SK-N-SH (cell line): ENCODE measurements at regions not wholly inside any gene's neighbourhood (a gene's known extent, or its start where the extent isn't known, plus 50 kb on each side); places are given as distances from the start of the nearest gene placed in this dataset.

Experiments used
- CTCF ChIA-PET: fragments of 300-600, 350-600 bp; formaldehyde crosslinking; extraction: SDS; loops from one replicate; lab custom pipeline; 2021; lab: Yijun Ruan, JAX
- POLR2A ChIA-PET: fragments of 350-600 bp; sonication (Branson Sonifier 250); formaldehyde crosslinking; extraction: SDS; loops from one replicate; lab custom pipeline; 2020; ENCODE audit warnings: antibody characterized with exemption, inconsistent platforms; lab: Yijun Ruan, JAX
- DNase-seq: peaks from one replicate; pipeline ENCODE4 v3.0.0; 2012
- H2AFZ ChIP-seq: fragments of 200-600 bp; sonication (generic); 2 replicates; pipeline ENCODE4 v1.8.1; 2016; ENCODE audit warnings: antibody characterized with exemption, mild to moderate bottlenecking, low read depth
- H3F3A ChIP-seq: fragments of 200-600 bp; sonication (generic); replicated peaks from 2 replicates; pipeline ENCODE3; 2016; ENCODE audit warnings: antibody characterized with exemption, mild to moderate bottlenecking; ENCODE audit not compliant: insufficient read depth
- H3K27ac ChIP-seq, 2 experiments: fragments of 200-500 bp in 1 of 2; fragments of 200-600 bp in 1 of 2; sonication (Bioruptor generic) in 1 of 2; sonication (generic), shearing (Covaris generic) in 1 of 2; 2 replicates each; pipeline versions ENCODE4 v1.5.1 to v1.6.1; 2014 to 2016; ENCODE audit warnings: low read depth in 2 of 2, inconsistent platforms in 1 of 2, low read length in 1 of 2, mild to moderate bottlenecking in 1 of 2, mixed read lengths in 1 of 2
- H3K27me3 ChIP-seq: fragments of 200-600 bp; sonication (generic), shearing (Covaris generic); 2 replicates; pipeline ENCODE4 v1.6.1; 2016; ENCODE audit warnings: mixed run types; ENCODE audit not compliant: insufficient read depth
- H3K36me3 ChIP-seq, 2 experiments: fragments of 200-500 bp in 1 of 2; fragments of 200-600 bp in 1 of 2; sonication (Bioruptor generic) in 1 of 2; sonication (generic) in 1 of 2; replicated peaks in 1 of 2; 2 replicates each; pipeline versions ENCODE3 to v1.5.1; 2014 to 2016; ENCODE audit warnings: low read length in 1 of 2, mild to moderate bottlenecking in 1 of 2; ENCODE audit not compliant: insufficient read depth in 2 of 2, control insufficient read depth in 1 of 2
- H3K4me1 ChIP-seq, 2 experiments: fragments of 200-500 bp in 1 of 2; fragments of 200-600 bp in 1 of 2; sonication (Bioruptor generic) in 1 of 2; sonication (generic), shearing (Covaris generic) in 1 of 2; 2 replicates each; pipeline versions ENCODE4 v1.5.1 to v1.6.1; 2014 to 2016; ENCODE audit warnings: low read depth in 1 of 2, low read length in 1 of 2, mixed run types in 1 of 2; ENCODE audit not compliant: insufficient read depth in 2 of 2, control insufficient read depth in 1 of 2
- H3K4me2 ChIP-seq: fragments of 200-600 bp; sonication (generic), shearing (Covaris generic); 2 replicates; pipeline ENCODE4 v1.6.1; 2017; ENCODE audit warnings: mixed run types
- H3K4me3 ChIP-seq, 2 experiments: fragments of 200-500 bp in 1 of 2; fragments of 200-600 bp in 1 of 2; sonication (Bioruptor generic) in 1 of 2; sonication (generic), shearing (Covaris generic) in 1 of 2; 2 replicates each; pipeline versions ENCODE4 v1.5.1 to v1.8.1; 2014 to 2016; ENCODE audit warnings: low read depth in 2 of 2, inconsistent platforms in 1 of 2, low read length in 1 of 2, mild to moderate bottlenecking in 1 of 2, mixed read lengths in 1 of 2, moderate library complexity in 1 of 2
- H3K79me2 ChIP-seq: fragments of 200-600 bp; sonication (generic); 2 replicates; pipeline ENCODE4 v1.8.1; 2017; ENCODE audit warnings: mild to moderate bottlenecking; ENCODE audit not compliant: insufficient read depth
- H3K9ac ChIP-seq: fragments of 200-600 bp; sonication (generic); 2 replicates; pipeline ENCODE4 v1.6.1; 2017; ENCODE audit warnings: mixed run types
- H3K9me2 ChIP-seq: fragments of 200-600 bp; sonication (generic); 2 replicates; pipeline ENCODE4 v1.6.1; 2017; ENCODE audit warnings: mixed run types
- H3K9me3 ChIP-seq: fragments of 200-600 bp; sonication (generic); 2 replicates; pipeline ENCODE4 v1.6.1; 2017; ENCODE audit warnings: mixed run types, mild to moderate bottlenecking, moderate library complexity
- H4K20me1 ChIP-seq: fragments of 200-600 bp; sonication (generic); 2 replicates; pipeline ENCODE4 v1.6.1; 2017; ENCODE audit warnings: mild to moderate bottlenecking, mixed run types; ENCODE audit not compliant: insufficient read depth
- CHD2 ChIP-seq: fragments of 150-350 bp; IDR thresholded peaks from 2 replicates; pipeline ENCODE4 v1.6.1; 2018; ENCODE audit warnings: low read length; ENCODE audit not compliant: partially characterized antibody
- ELF1 ChIP-seq: IDR thresholded peaks from 2 replicates; pipeline ENCODE4 v1.4.0; 2012
- EP300 ChIP-seq, 2 experiments: IDR thresholded peaks; 2 replicates each; pipeline versions ENCODE4 v1.4.0 to v1.6.1; 2012; ENCODE audit warnings: borderline replicate concordance in 1 of 2, low read depth in 1 of 2, low read length in 1 of 2
- FOXJ3 ChIP-seq: sonication (generic); formaldehyde crosslinking; IDR thresholded peaks from 2 replicates; pipeline ENCODE4 v1.5.1; 2020; ENCODE audit warnings: mild to moderate bottlenecking, missing genetic modification reagents
- MEF2A ChIP-seq: IDR thresholded peaks from 2 replicates; pipeline ENCODE4 v1.4.0; 2012; ENCODE audit warnings: low read depth, borderline replicate concordance
- MXI1 ChIP-seq: IDR thresholded peaks from 2 replicates; pipeline ENCODE4 v1.6.1; 2012; ENCODE audit warnings: mild to moderate bottlenecking, low read depth, low read length, improper control_type of control experiment
- NRF1 ChIP-seq: IDR thresholded peaks from 2 replicates; pipeline ENCODE4 v1.6.1; 2012; ENCODE audit warnings: low read depth, mild to moderate bottlenecking, low read length
- RAD21 ChIP-seq: IDR thresholded peaks from 2 replicates; pipeline ENCODE4 v1.6.1; 2012; ENCODE audit warnings: mild to moderate bottlenecking, low read length
- REST ChIP-seq: IDR thresholded peaks from 2 replicates; pipeline ENCODE4 v1.6.1; 2012; ENCODE audit warnings: mild to moderate bottlenecking, low read depth, low read length, moderate library complexity
- RFX5 ChIP-seq: IDR thresholded peaks from 2 replicates; pipeline ENCODE4 v1.6.1; 2012; ENCODE audit warnings: mild to moderate bottlenecking, improper control_type of control experiment, low read length
- RXRA ChIP-seq: IDR thresholded peaks from 2 replicates; pipeline ENCODE4 v1.4.0; 2012; ENCODE audit warnings: low read depth, mild to moderate bottlenecking, borderline replicate concordance
- SMC3 ChIP-seq: IDR thresholded peaks from 2 replicates; pipeline ENCODE4 v1.6.1; 2012; ENCODE audit warnings: low read depth, low read length, improper control_type of control experiment
- USF1 ChIP-seq: IDR thresholded peaks from 2 replicates; pipeline ENCODE4 v1.4.0; 2012; ENCODE audit warnings: low read depth, borderline replicate concordance
- USF2 ChIP-seq: fragments of 150-350 bp; IDR thresholded peaks from 2 replicates; pipeline ENCODE4 v1.6.1; 2017; ENCODE audit warnings: antibody characterized with exemption, low read length, low read depth, borderline replicate concordance
- YY1 ChIP-seq: IDR thresholded peaks from 2 replicates; pipeline ENCODE4 v1.4.0; 2012; ENCODE audit warnings: low read depth, mild to moderate bottlenecking
- WGBS: methylation state at CpG from one replicate; pipeline ENCODE4 v1.1.6; 2017; ENCODE audit warnings: low lambda C conversion rate; 5-methylcytosine and 5-hydroxymethylcytosine counted together
- TF ChIP-seq, protein P1 (sequence below): IDR thresholded peaks from 2 replicates; pipeline ENCODE4; 2012
- TF ChIP-seq, protein P2 (sequence below): IDR thresholded peaks from 2 replicates; pipeline ENCODE4 v1.4.0; 2012; ENCODE audit warnings: low read depth, borderline replicate concordance

DNA sequence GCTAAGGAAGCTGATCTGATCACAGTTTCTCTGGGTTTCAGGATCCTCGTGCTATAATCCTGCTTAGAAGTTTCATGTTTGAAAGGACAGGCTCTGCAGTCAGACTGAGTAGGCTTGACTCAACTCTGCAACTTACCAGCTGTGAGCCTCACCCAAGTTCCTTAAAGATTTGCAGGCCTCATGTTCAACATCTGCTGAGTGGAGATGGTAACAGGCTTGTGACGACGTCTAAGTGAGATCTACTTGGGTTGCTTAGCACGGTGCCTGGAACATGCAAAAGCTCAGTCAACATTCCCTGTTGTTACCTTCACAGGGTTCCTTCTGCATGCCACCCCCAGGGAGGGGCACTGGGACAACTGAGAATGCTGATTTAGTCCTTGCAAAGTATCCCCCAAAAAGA lies 164.2 kb downstream of the C1D start:
- H3K4me1 ChIP-seq, result peaks cover 0 to 5% of the 10 kb centered on the region in 2 experiments; a peak in 1 of 4 replicates
- H3K36me3 ChIP-seq, result peaks cover 0 to 3% of the 10 kb centered on the region in 2 experiments
- H2AFZ ChIP-seq, result no peak overlapping the region
- DNase-seq, result no peak
- H3K27ac ChIP-seq, result no peak overlapping the region
- ChIA-PET POLR2A (no interaction called here), CTCF (interaction anchor here (1.0 to 1.1 kb wide), 2 partner anchors 18 to 133 kb away, joined by 4 to 5 read pairs; no protein-coding TSS in a partner anchor)
- no peaks in the 10 kb centered on the region for H3K79me2 ChIP-seq
- no peaks in the 10 kb centered on the region for H4K20me1 ChIP-seq
- no peak overlapping the region for H3K9ac ChIP-seq
- no peak overlapping the region for H3K4me3 ChIP-seq
- H3F3A ChIP-seq, result no peaks in the 10 kb centered on the region
- no peaks in the 10 kb centered on the region for H3K9me3 ChIP-seq
- no peaks in the 10 kb centered on the region for H3K27me3 ChIP-seq
- TF ChIP-seq USF1 (no peak), RXRA (no peak), REST (no peak), EP300 (IDR thresholded peaks at IDR 0.05; ENCODE audit: borderline replicate concordance in 1 of 2, low read depth in 1 of 2, low read length in 1 of 2) (no peak), YY1 (no peak), RFX5 (no peak), NRF1 (no peak), RAD21 (no peak), MXI1 (no peak), USF2 (no peak), ELF1 (no peak), FOXJ3 (CRISPR knock-in tag) (no peak), SMC3 (no peak), MEF2A (no peak), CHD2 (no peak)
- TF ChIP-seq, protein P1, sequence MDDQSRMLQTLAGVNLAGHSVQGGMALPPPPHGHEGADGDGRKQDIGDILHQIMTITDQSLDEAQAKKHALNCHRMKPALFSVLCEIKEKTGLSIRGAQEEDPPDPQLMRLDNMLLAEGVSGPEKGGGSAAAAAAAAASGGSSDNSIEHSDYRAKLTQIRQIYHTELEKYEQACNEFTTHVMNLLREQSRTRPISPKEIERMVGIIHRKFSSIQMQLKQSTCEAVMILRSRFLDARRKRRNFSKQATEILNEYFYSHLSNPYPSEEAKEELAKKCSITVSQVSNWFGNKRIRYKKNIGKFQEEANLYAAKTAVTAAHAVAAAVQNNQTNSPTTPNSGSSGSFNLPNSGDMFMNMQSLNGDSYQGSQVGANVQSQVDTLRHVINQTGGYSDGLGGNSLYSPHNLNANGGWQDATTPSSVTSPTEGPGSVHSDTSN, result no peak
- TF ChIP-seq, protein P2, sequence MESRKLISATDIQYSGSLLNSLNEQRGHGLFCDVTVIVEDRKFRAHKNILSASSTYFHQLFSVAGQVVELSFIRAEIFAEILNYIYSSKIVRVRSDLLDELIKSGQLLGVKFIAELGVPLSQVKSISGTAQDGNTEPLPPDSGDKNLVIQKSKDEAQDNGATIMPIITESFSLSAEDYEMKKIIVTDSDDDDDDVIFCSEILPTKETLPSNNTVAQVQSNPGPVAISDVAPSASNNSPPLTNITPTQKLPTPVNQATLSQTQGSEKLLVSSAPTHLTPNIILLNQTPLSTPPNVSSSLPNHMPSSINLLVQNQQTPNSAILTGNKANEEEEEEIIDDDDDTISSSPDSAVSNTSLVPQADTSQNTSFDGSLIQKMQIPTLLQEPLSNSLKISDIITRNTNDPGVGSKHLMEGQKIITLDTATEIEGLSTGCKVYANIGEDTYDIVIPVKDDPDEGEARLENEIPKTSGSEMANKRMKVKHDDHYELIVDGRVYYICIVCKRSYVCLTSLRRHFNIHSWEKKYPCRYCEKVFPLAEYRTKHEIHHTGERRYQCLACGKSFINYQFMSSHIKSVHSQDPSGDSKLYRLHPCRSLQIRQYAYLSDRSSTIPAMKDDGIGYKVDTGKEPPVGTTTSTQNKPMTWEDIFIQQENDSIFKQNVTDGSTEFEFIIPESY, result no peak
- WGBS, result 87% methylated on average over 4 of the region's 4 CpGs
- no peak overlapping the region for H3K4me2 ChIP-seq
- H3K9me2 ChIP-seq, result no peaks in the 10 kb centered on the region
